ENCODE measurements at regions not wholly inside any gene's neighbourhood (a gene's known extent, or its start where the extent isn't known, plus 50 kb on each side); places are given as distances from the start of the nearest gene placed in this dataset.

- DNase-seq (ENCODE audit: low read depth, low spot score), result no peak
- Mint-ChIP-seq H3K9me3 (peaks cover 3% of the 10 kb centered on the region), H3K36me3 (ENCODE audit: low read depth) (no peaks in the 10 kb centered on the region), H3K4me3 (no peak overlapping the region), H3K27ac (ENCODE audit: unreplicated experiment) (no peak overlapping the region), H3K4me1 (peaks cover 59% of the 10 kb centered on the region), H3K27me3 (ENCODE audit: low read depth) (no peaks in the 10 kb centered on the region)
- TF ChIP-seq CTCF (conservative IDR thresholded peaks at IDR 0.05), result no peak
These were observed 186.5 kb upstream of the NAV2 start for GRCh38 chr11:19526119-19526518.

- Mint-ChIP-seq H3K9me3 (peaks cover 3% of the 10 kb centered on the region), H3K27ac (ENCODE audit: unreplicated experiment) (no peak overlapping the region), H3K4me1 (peaks cover 57% of the 10 kb centered on the region), H3K4me3 (no peak overlapping the region), H3K36me3 (ENCODE audit: low read depth) (no peaks in the 10 kb centered on the region), H3K27me3 (ENCODE audit: low read depth) (no peaks in the 10 kb centered on the region)
- no peak for DNase-seq (ENCODE audit: low read depth, low spot score)
- TF ChIP-seq CTCF (conservative IDR thresholded peaks at IDR 0.05), result no peak
These were observed 186.9 kb upstream of the NAV2 start for GRCh38 chr11:19525714-19526113.

GRCh38 chr11:19525276-19525675 is 187.4 kb upstream of the NAV2 start:
- Mint-ChIP-seq H3K36me3 (ENCODE audit: low read depth) (no peaks in the 10 kb centered on the region), H3K27me3 (ENCODE audit: low read depth) (no peaks in the 10 kb centered on the region), H3K4me1 (peaks cover 57% of the 10 kb centered on the region)

GRCh38 chr11:19524171-19524671 is 188.4 kb upstream of the NAV2 start:
- peaks cover 3% of the 10 kb centered on the region for H3K9me3 Mint-ChIP-seq
- no peaks in the 10 kb centered on the region for H3K36me3 Mint-ChIP-seq (ENCODE audit: low read depth)
- H3K27me3 Mint-ChIP-seq (ENCODE audit: low read depth), result no peaks in the 10 kb centered on the region
- H3K27ac Mint-ChIP-seq (ENCODE audit: unreplicated experiment), result no peak overlapping the region
- H3K4me3 Mint-ChIP-seq, result no peak overlapping the region
- TF ChIP-seq CTCF (conservative IDR thresholded peaks at IDR 0.05), result no peak
- DNase-seq (ENCODE audit: low read depth, low spot score), result no peak
- H3K4me1 Mint-ChIP-seq, result peaks cover 56% of the 10 kb centered on the region

More at GRCh38 chr11:19525276-19525675, 187.4 kb upstream of the NAV2 start:
- Mint-ChIP-seq H3K27ac (ENCODE audit: unreplicated experiment) (peak overlapping the region; percentile 32), H3K4me3 (no peak overlapping the region), H3K9me3 (peaks cover 3% of the 10 kb centered on the region)
- no peak for DNase-seq (ENCODE audit: low read depth, low spot score)
- no peak for TF ChIP-seq CTCF (conservative IDR thresholded peaks at IDR 0.05)

GRCh38 chr11:19520681-19521080 is 192.0 kb upstream of the NAV2 start:
- Mint-ChIP-seq H3K27me3 (ENCODE audit: low read depth) (no peaks in the 10 kb centered on the region), H3K4me1 (peaks cover 35% of the 10 kb centered on the region), H3K36me3 (ENCODE audit: low read depth) (no peaks in the 10 kb centered on the region), H3K4me3 (no peak overlapping the region), H3K9me3 (peaks cover 3% of the 10 kb centered on the region), H3K27ac (ENCODE audit: unreplicated experiment) (no peak overlapping the region)
- no peak for DNase-seq (ENCODE audit: low read depth, low spot score)
- TF ChIP-seq CTCF (conservative IDR thresholded peaks at IDR 0.05), result no peak
